HG03280 (cell line): ENCODE measurements at regions not wholly inside any gene's neighbourhood (a gene's known extent, or its start where the extent isn't known, plus 50 kb on each side); places are given as distances from the start of the nearest gene placed in this dataset.

ENCODE experiments used
- ATAC-seq: cut with Tn5 transposase; IDR thresholded peaks from one replicate; pipeline ENCODE4 v1.9.1; 2021; ENCODE audit warnings: mild to moderate bottlenecking, moderate library complexity; ENCODE audit not compliant: unreplicated experiment

DNA sequence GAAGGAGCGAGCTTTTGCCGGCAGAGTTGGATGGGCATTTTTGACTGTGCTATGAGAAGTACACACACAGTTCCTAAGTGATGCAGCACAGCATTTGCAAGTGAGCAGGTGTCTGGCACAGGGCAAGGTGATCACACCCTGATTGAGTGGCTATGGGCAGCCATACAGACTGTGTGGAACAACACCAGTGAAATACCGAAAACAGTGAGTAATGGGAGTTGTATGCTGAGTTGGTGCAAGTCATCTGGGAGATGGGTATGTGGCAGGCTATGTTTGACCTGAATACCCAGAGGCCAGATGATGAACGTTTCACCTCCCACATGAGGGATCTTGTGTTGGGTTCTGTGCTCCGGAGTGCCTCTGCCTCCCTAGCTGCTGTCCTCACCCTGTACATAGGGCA lies 53.5 kb upstream of the TIPARP start:
- no peak for ATAC-seq

DNA sequence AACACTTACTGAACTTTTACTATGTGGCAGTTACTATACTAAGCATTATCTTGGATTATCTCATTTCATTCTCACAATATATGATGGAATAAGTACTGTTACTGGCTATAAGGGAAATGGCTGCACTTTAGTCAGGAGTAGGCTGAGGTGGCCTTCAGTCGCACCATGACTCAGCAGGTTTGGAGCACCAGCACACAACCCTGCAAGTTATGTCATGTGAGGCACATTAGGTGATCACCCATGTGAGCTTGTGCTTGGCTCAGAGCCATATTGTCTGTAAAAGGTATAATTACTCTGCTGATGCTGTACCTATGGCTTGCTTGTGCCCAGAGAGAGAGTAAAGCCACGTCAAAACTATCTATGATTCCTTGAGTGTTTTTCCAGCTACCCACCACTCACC lies 54.1 kb upstream of the TIPARP start:
- ATAC-seq, result no peak

DNA sequence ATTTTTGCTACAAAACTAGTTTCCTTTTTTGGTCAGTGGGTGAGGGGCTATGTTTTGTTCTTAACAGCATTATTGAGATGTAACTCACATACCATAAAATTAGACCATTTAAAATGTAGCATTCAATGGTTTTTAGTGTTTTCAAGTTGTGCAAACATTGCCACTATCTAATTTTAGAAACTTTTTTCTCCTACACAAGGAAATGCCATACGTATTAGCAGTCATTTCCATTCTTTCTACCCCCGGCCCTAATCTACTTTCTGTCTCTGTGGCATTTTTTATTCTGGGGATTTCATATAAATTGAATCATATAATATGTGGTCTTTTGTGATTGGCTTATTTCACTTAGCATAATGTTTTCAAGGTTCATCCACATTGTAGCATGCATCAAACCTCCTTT lies 55.0 kb upstream of the TIPARP start:
- no peak for ATAC-seq

DNA sequence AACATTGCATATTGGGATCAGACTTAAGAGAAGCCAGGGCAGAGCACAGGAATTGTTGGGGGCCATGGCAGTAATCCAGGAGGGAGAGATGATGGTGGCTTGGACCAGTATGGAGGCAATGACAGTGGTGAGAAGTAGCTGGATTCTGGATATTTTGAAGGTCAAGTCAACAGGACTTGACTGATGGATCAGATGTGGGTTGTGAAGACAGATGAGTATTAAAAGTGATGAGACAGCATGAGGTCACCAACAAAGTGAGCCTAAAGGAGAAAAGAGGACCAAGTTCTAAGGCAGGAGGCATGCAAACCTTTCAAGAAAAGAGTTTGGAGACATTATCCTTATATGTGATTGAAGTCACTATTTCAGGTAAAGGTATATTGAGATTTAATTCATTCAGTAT lies 56.6 kb upstream of the TIPARP start:
- ATAC-seq, result no peak

DNA sequence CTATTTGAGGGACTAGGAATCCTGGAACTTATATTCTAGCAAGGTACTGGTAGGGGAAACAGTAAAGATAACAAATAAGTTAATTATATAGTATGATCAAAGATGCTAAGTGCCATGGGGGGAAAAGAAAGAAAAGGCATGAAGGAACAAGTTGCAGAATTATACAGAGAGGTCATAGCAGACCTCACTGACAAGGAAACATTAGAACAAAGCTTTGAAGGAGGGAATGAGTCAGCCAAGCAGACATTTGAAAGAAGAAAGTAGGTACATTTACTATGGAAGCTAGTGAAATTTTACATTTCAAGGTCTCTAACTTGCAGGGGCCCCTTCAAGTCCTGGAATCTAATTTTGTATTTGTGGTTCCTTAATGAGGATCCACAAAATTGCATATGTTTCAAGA lies 57.2 kb upstream of the TIPARP start:
- ATAC-seq, result no peak

DNA sequence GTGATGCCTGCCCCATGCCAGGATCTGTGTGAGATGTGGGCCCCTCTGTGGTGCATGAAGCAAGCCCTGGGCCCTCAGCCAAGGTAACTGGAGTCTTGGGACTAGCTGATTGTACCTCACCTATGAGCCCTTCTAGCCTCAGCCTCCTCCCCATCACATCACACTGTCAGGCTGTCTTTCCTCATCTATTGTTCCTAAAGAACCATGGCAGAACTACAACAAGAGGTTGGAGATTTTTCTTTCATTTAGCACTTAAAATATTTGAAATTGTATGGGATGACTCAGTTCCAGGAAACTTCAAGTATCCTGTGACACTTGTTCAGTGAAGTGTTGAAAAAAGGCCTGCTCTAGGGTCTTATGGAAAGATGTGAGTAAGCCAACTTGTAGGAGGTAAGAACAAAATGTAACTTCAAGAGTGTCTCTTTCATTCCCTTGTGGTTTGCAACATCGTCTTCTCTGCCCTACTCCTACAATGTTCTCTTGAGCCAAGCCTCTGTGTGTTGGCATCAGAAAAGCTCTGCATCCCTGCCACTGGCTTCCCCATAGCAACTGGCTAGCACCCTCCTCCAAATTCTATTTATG lies 58.7 kb upstream of the TIPARP start:
- ATAC-seq, result no peak

DNA sequence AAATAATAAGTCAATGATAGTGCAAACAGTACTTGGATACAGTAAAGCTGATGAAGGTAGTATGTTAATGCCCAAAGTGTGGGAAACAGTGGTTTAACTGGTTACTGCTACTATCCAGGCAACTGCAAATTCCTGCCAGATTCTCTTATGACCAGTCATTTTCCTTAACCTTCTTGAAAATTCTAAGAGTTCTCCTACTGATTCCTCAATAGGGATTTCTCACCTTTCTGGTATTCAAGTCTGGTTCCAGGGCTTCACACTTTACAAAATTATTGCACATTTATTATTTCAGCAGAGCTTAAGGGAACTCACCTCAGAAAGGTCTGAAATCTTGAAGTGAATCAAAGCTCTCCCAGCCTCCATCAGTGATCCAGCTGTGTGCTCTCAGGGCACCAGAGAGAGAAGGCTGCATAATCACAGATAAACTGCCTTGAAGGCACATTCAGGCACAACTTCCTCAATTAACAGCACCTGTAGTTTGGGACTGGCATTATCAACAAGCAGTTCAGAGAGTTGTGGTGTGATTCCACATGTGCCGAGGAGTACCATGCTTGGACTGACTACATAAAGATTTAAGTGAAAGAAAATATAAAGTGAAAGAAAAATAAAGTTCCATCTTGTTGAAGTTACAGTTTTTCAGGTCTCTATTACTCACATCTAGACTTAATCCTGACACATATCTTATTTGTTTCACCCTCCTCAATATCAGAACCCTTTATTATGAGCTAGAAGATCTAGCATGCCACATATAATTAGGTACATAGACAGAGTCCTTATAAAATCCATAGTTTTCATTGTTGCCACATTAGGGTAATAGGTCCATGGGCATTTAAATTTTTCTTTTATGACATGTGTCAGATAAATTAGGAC lies 59.5 kb upstream of the TIPARP start:
- no peak for ATAC-seq

DNA sequence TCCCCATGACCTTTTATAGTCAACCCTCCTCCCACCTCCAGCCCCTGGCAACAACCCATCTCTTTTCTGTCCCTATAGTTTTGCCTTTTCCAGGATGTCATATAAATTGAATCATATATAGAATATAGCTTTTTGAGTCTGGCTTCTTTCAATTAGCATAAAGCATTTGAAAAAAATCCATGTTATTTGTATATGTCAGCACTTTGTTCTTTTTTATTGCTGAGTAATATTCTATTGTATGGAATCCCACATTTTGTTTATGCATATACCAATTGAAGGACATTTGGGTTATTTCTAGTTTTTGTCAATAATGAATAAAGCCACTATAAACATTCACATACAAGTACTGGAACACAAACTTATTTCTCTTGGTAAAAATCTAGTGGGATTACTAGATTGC lies 58.0 kb upstream of the SSR3 start:
- ATAC-seq, result no peak

DNA sequence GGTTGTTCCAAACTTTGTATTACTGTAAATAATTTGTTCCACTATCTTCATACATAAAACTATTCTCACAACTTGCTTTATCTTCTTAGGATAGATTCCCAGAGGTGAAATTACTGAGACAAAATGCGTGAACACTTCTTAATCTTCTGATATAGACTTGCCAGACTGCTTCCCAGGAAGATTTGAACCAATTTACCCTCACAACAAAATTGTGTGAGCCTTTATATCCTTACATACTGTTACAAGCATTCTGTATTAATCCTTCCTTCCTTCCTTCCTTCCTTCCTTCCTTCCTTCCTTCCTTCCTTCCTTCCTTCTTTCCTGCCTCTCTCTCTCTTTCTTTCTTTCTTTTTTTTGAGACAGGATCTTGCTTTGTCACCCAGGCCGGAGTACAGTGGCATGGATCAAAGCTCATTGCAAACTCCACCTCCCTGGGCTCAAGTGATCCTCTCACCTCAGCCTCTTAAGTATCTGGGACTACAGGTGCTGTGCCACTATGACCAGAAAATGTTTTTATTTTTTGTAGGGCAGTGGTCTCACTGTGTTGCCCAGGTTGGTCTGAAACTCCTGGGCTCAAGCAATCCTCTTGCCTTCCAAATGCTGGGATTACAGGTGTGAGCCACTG lies 57.1 kb upstream of the SSR3 start:
- ATAC-seq, result no peak

DNA sequence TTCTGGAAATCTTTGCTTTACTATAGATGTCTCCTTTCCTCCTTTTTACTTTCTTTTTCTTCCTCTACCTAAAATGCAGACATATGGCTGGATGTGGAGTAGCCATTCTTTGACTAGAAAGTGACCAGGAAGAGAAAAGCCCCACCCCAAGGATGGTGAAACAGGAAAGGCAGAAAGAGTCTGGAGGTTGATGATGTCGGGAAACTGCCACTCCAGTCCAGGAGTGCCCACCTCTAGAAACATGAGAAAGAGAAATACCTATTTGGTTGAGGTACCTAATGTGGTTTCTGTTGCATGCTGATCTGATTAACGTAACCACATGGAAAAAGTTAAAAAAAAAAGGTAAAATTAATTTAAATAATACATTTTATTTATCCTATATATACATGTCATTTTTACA lies 55.2 kb upstream of the SSR3 start:
- ATAC-seq, result no peak

DNA sequence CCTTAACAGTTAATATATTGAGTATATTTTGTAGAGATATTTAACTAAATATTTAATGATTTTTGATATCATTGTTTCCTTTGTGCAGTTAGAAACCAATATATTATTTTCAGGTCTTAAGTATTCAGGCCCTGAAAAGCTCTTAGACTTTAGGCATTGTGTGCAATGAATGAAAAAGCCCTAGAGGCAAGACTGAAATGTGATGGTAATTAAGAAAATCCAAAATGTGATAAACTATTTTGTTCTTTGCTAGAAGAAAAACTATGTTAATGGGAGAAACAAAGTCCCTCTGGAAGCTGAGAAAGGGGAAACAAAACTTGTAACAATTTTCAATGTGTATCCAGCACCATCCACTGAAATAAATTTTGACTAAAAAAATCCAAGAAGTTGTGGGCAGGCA lies 54.6 kb upstream of the SSR3 start:
- no peak for ATAC-seq

DNA sequence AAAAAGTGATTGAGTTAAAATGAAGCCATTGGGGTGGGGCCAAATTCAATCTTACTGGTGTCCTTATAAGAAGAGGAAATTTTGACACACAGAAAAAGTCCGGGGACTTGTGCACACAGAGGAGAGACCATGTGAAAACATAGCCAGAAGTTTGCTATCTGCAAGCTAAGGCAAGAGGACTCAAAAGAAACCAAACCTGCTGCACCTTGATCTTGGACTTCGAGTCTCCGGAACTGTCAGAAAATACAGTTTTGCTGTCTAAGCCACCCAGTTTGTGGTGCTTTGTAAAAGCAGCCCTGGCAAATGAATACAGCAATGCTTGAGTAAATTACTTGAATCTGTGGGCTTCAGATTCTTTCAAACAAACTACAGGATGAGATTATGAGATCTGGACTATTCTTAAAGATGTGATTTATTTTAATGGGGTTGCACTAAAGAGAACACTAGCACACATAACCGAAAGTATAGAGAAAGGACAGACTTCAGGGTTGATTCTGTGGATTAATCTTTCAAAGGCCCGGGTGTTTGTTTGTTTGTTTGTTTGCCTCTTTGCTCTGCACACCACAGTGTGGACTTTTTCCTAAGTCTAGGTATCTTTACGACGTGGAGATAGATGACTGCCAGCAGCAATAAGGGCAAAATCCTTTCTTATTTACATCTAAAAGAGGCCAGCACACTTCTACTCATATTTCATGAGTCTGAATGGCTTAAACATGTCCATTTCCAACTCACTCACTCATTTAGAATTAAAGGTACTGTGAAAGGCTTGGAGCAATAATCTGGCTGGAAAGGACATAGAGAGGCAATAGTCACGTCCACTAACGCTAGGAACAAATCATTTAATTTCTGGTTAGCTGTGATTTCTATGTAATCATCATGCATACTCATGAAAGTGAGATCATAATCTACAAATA lies 53.9 kb upstream of the SSR3 start:
- ATAC-seq, result no peak

DNA sequence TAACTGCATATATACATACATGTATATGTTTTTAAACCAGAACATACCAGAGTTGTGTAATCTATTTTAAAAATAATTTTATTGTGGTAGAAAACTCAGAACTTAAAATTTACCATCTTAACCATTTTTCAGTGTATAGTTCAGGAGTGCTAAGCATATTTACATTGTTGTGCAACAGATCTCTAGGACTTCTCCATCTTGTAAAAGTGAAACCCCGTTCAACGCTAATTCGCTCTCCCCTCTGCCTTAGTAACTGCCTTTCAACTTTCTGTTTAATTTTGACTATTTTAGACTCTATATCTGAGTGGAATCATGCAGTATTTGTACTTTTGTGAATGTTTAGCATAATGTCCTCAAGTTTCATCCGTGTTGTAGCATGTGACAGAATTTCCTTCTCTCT lies 51.8 kb upstream of the SSR3 start:
- ATAC-seq, result peak; percentile 50

DNA sequence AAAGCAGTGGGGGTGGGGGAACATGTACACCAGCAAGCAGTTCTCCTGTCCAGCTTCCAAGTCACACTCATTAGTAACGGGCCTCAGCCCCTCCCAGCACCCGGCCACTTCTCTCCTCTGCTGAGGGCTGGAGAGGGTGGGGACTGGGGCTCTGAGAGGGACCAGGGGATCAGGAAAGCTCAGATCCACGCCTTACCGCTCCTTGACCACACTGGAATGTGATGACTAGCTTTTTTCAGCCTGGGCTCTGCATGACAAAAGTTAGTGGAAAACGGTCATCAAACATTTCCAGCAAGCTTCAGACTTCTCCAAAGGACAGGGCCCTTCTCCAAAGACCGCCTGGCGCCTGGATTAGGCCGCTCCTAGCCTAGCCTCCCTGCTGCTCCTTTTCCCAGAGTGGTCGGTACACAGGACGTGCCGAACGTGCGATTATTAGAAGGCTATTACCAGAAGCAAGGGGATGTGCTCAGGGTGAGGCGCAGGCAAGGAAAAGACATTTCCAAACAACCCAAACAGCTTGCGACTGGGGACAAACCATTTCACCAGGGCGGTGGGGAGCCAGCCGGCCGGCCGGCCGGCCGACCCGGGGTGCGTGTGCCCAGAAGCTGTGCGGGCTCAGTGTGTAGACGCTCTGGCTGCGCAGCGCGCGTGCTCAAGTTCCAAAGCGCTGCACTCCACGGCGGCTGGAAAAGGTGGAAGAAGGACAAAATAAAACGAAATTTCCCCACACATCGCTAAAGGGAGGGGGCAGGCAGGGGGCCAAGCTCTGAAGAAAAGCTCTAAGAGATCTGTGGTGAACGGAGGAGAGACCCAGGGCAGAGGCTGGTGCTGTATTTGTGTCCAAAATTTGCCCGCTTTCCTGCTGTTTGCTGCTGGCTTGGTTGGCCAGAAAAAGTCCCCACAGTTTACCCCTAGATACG lies 51.0 kb upstream of the SSR3 start:
- peak; percentile 43 for ATAC-seq

DNA sequence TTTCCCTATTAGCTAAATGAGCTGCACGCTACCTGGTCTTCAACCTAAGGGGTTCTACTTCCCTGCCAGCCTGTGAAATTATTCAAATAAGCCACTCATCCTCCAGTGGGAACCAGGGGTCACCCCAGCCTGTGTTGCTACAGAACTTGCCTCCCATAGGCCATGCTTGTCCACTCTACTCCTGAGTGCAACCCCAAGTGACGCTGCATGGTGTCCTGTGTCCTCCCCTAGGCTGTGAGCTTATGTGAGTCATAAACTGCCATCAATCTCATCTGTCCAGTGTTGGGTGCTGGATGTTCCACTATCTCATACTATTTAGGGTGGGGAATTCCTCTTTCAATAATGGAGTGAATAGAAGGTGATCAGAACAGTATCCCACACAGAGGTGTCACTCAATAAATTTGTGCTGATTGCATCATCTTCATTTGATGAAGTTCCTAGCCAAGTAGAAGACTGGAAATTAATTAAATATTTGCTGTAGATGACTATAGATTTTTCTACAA lies 49.8 kb upstream of the SSR3 start:
- ATAC-seq, result no peak
